Omental fat pad (tissue), 3 donors: ENCODE measurements at regions not wholly inside any gene's neighbourhood (a gene's known extent, or its start where the extent isn't known, plus 50 kb on each side); places are given as distances from the start of the nearest gene placed in this dataset.
A peak's percentile ranks its signal among the peaks of the same experiment; 100 is the strongest.

ENCODE experiments used
- ATAC-seq: fragments of 150-250 bp; one replicate; pipeline ENCODE4 v1.9.1; 2016; ENCODE audit warnings: mild to moderate bottlenecking, moderate library complexity; ENCODE audit not compliant: low FRiP score
- DNase-seq: peaks from one replicate; pipeline ENCODE4 v3.0.0-alpha.2; 2019; ENCODE audit warnings: low spot score
- TF ChIP-seq, protein P1 (sequence below), 3 donors: fragments of 450-650 bp; IDR thresholded peaks; one replicate each; pipeline ENCODE4 v1.5.1; 2016 to 2017; ENCODE audit warnings: antibody characterized with exemption in 3 of 3, mild to moderate bottlenecking in 3 of 3, moderate library complexity in 2 of 3

- no peak for DNase-seq
- TF ChIP-seq, protein P1, sequence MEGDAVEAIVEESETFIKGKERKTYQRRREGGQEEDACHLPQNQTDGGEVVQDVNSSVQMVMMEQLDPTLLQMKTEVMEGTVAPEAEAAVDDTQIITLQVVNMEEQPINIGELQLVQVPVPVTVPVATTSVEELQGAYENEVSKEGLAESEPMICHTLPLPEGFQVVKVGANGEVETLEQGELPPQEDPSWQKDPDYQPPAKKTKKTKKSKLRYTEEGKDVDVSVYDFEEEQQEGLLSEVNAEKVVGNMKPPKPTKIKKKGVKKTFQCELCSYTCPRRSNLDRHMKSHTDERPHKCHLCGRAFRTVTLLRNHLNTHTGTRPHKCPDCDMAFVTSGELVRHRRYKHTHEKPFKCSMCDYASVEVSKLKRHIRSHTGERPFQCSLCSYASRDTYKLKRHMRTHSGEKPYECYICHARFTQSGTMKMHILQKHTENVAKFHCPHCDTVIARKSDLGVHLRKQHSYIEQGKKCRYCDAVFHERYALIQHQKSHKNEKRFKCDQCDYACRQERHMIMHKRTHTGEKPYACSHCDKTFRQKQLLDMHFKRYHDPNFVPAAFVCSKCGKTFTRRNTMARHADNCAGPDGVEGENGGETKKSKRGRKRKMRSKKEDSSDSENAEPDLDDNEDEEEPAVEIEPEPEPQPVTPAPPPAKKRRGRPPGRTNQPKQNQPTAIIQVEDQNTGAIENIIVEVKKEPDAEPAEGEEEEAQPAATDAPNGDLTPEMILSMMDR (IDR thresholded peaks at IDR 0.05): no peak
- ATAC-seq: peak; percentile 68
These were observed 314.0 kb upstream of the RSPO3 start for GRCh38 chr6:126804332-126805064.

DNA sequence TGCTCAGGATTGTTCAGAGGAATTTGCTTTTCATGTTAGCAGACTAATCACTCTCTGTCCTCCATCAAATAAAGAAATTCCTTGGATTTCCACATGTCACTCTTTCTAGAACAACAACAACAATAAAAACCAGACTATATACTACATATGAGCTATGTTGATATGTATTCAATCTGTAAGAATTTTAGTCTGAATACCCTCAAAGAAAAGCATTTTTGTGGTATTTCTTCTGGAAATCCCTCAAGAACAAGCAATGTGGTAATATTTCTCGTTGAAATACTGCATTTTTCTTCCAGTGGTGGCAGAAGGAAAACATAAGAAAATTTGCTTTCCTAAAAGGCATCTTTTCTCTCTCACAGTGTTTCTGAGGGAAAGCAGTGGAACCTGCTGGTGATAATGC is 312.6 kb upstream of the RSPO3 start:
- no peak for DNase-seq
- TF ChIP-seq, protein P1 (IDR thresholded peaks at IDR 0.05): no peak

DNA sequence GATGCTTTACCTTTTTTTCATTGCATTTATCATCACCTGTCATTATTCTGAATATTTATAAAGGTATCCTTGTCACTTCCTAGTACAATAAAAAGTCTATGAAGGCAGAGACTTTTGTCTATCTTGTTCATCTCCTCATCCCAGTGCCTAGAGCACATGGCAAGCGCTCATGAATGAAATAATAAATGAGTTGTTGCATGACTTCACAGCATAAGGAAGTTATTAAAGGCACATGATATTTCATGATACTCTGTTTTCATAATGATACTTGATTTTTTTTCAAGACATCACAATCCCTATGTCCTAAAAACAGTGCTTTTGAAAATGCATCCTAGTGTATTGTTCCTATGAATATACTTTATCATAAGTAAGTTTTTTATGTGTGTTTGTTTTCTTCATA is 310.6 kb upstream of the RSPO3 start:
- DNase-seq (no peak), ATAC-seq (no peak)
- TF ChIP-seq, protein P1 (IDR thresholded peaks at IDR 0.05): no peak

More for the DNA sequence above, 312.6 kb upstream of the RSPO3 start:
- ATAC-seq: no peak

GRCh38 chr6:126811321-126811720 is 307.1 kb upstream of the RSPO3 start:
- no peak for DNase-seq
- TF ChIP-seq, protein P1 (IDR thresholded peaks at IDR 0.05): no peak
- ATAC-seq: peak; percentile 32

DNA sequence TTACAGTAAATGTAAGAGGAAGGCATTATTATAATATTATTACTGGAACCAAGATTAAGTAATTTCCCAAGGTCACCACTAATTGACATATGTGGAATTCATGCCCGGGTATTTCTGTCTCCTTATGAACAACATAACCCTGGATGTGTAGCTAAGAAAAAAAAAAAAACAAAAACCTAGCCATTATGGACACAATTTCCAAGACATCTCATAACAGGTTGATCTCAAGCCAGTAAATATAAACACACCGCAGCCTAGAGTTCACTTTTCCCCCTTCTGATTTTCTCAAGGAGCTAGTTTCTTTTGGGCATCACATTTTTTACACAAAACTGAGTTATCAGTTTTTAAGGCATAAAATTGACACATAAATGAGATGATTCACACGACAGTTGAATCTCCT is 306.5 kb upstream of the RSPO3 start:
- TF ChIP-seq, protein P1 (IDR thresholded peaks at IDR 0.05): no peak
- ATAC-seq (no peak), DNase-seq (no peak)

GRCh38 chr6:126812651-126813050 is 305.8 kb upstream of the RSPO3 start:
- TF ChIP-seq, protein P1 (IDR thresholded peaks at IDR 0.05): no peak
- ATAC-seq (no peak), DNase-seq (no peak)

- ATAC-seq (no peak), DNase-seq (no peak)
- TF ChIP-seq, protein P1 (IDR thresholded peaks at IDR 0.05): no peak
These were observed 297.8 kb upstream of the RSPO3 start for GRCh38 chr6:126820634-126821033.
